Gastroesophageal sphincter (tissue), 4 donors: ENCODE measurements at regions not wholly inside any gene's neighbourhood (a gene's known extent, or its start where the extent isn't known, plus 50 kb on each side); places are given as distances from the start of the nearest gene placed in this dataset.
"Not testable (repeated sequence)": the region's sequence is repeated elsewhere in the genome, so short reads cannot be mapped to it uniquely, and the experiment has no call there.

Experiments used
- ATAC-seq: fragments of 150-250 bp; one replicate; pipeline ENCODE4 v1.9.1; 2016; ENCODE audit warnings: mild to moderate bottlenecking, moderate library complexity
- H3K27ac ChIP-seq, 4 donors: fragments of 200-600 bp; sonication (generic) in 3 of 4; 1 replicate in 3 of 4; 2 replicates in 1 of 4; pipeline ENCODE4 v1.5.1; 2016 to 2019
- H3K27me3 ChIP-seq: fragments of 200-600 bp; sonication (generic); one replicate; pipeline ENCODE4 v1.5.1; 2019
- H3K36me3 ChIP-seq, 2 donors: fragments of 200-600 bp; sonication (generic); one replicate each; pipeline ENCODE4 v1.5.1; 2019; ENCODE audit warnings: control low read depth in 1 of 2
- H3K4me1 ChIP-seq, 3 donors: fragments of 200-600 bp; sonication (generic); 1 replicate in 2 of 3; 2 replicates in 1 of 3; pipeline ENCODE4 v1.5.1; 2016 to 2019; ENCODE audit warnings: control low read depth in 2 of 3
- H3K4me3 ChIP-seq, 2 donors: fragments of 200-600 bp; sonication (generic); one replicate each; pipeline ENCODE4 v1.5.1; 2019; ENCODE audit warnings: mild to moderate bottlenecking in 1 of 2, moderate library complexity in 1 of 2
- H3K9me3 ChIP-seq, 3 donors: fragments of 200-600 bp; sonication (generic); one replicate each; pipeline ENCODE4 v1.5.1; 2017 to 2019; ENCODE audit warnings: control low read depth in 2 of 3
- CTCF ChIP-seq, 4 experiments: fragments of 200-600 bp in 2 of 4; fragments of 450-650 bp in 2 of 4; sonication (generic) in 1 of 4; IDR thresholded peaks; one replicate each; pipeline ENCODE4 v1.5.1; 2017 to 2019; ENCODE audit warnings: antibody characterized with exemption in 4 of 4, mild to moderate bottlenecking in 2 of 4, moderate library complexity in 2 of 4
- EP300 ChIP-seq: sonication (generic); formaldehyde crosslinking; IDR thresholded peaks from one replicate; pipeline ENCODE4 v1.6.1; 2017; ENCODE audit warnings: antibody characterized with exemption, mild to moderate bottlenecking
- POLR2A ChIP-seq, 2 donors: fragments of 450-650 bp; IDR thresholded peaks; one replicate each; pipeline ENCODE4 v1.6.1; 2017; ENCODE audit warnings: antibody characterized with exemption in 2 of 2, mild to moderate bottlenecking in 2 of 2, moderate library complexity in 1 of 2
- POLR2AphosphoS5 ChIP-seq: sonication (generic); formaldehyde crosslinking; IDR thresholded peaks from one replicate; pipeline ENCODE4 v1.6.1; 2017; ENCODE audit warnings: antibody characterized with exemption
- WGBS, 2 donors: methylation state at CpG; one replicate each; pipeline ENCODE4 v1.1.5; 2018; ENCODE audit warnings: low coverage in 1 of 2; 5-methylcytosine and 5-hydroxymethylcytosine counted together

GRCh38 chr6:105522626-105523322 is 119.9 kb upstream of the PREP start:
- TF ChIP-seq CTCF (IDR thresholded peaks at IDR 0.05) (no peak), POLR2A (IDR thresholded peaks at IDR 0.05) (no peak), POLR2AphosphoS5 (no peak), EP300 (no peak)
- H3K27ac ChIP-seq, result no peak overlapping the region
- ATAC-seq, result no peak
- H3K4me1 ChIP-seq, result no peaks in the 10 kb centered on the region
- H3K9me3 ChIP-seq, result peaks cover 0 to 5% (median 0%) of the 10 kb centered on the region in 3 donors
- H3K4me3 ChIP-seq, result no peak overlapping the region
- no peaks in the 10 kb centered on the region for H3K27me3 ChIP-seq
- H3K36me3 ChIP-seq, result no peaks in the 10 kb centered on the region
- 83 to 89% methylated on average over 3 of the region's 3 CpGs for WGBS, 2 donors

- Histone ChIP-seq H3K36me3 (no peaks in the 10 kb centered on the region), H3K27me3 (no peaks in the 10 kb centered on the region), H3K4me3 (no peak overlapping the region), H3K4me1 (no peaks in the 10 kb centered on the region), H3K9me3 (no peaks in the 10 kb centered on the region), H3K27ac (no peak overlapping the region)
- WGBS, 2 donors, result 71 to 93% methylated on average over 3 of the region's 3 CpGs
- no peak for ATAC-seq
- TF ChIP-seq EP300 (no peak), POLR2AphosphoS5 (no peak), CTCF (IDR thresholded peaks at IDR 0.05) (no peak), POLR2A (IDR thresholded peaks at IDR 0.05) (no peak)
Measured at GRCh38 chr6:105519954-105520353, 117.1 kb upstream of the PREP start.

GRCh38 chr6:105518993-105519392 is 116.1 kb upstream of the PREP start:
- H3K9me3 ChIP-seq, ATAC-seq, H3K4me1 ChIP-seq, H3K27ac ChIP-seq, H3K27me3 ChIP-seq, H3K4me3 ChIP-seq, H3K36me3 ChIP-seq: not testable (repeated sequence)
- 93 to 97% methylated on average over 3 to 4 of the region's 4 CpGs for WGBS, 2 donors

GRCh38 chr6:105515054-105515453 is 112.2 kb upstream of the PREP start:
- Histone ChIP-seq H3K9me3 (no peaks in the 10 kb centered on the region), H3K4me3 (no peak overlapping the region), H3K27ac (no peak overlapping the region), H3K36me3 (no peaks in the 10 kb centered on the region), H3K4me1 (peaks cover 0 to 5% (median 0%) of the 10 kb centered on the region in 3 donors), H3K27me3 (no peaks in the 10 kb centered on the region)
- no peak for TF ChIP-seq POLR2A (IDR thresholded peaks at IDR 0.05)
- no peak for TF ChIP-seq EP300
- TF ChIP-seq POLR2AphosphoS5, result no peak
- no peak for TF ChIP-seq CTCF (IDR thresholded peaks at IDR 0.05)
- ATAC-seq, result no peak
- WGBS, 2 donors, result 89 to 90% methylated on average over 6 of the region's 6 CpGs

GRCh38 chr6:105514306-105514705 is 111.4 kb upstream of the PREP start:
- 69 to 78% methylated on average over 3 to 5 of the region's 5 CpGs for WGBS, 2 donors
- H3K4me1 ChIP-seq, result peaks cover 0 to 9% (median 0%) of the 10 kb centered on the region in 3 donors
- H3K9me3 ChIP-seq, result no peaks in the 10 kb centered on the region
- no peaks in the 10 kb centered on the region for H3K36me3 ChIP-seq
- no peak overlapping the region for H3K27ac ChIP-seq
- ATAC-seq, result no peak
- H3K27me3 ChIP-seq, result no peaks in the 10 kb centered on the region
- TF ChIP-seq EP300, result no peak
- TF ChIP-seq CTCF (IDR thresholded peaks at IDR 0.05), result no peak
- no peak for TF ChIP-seq POLR2A (IDR thresholded peaks at IDR 0.05)
- no peak for TF ChIP-seq POLR2AphosphoS5
- no peak overlapping the region for H3K4me3 ChIP-seq
